ENCODE measurements at regions not wholly inside any gene's neighbourhood (a gene's known extent, or its start where the extent isn't known, plus 50 kb on each side); places are given as distances from the start of the nearest gene placed in this dataset.

DNA sequence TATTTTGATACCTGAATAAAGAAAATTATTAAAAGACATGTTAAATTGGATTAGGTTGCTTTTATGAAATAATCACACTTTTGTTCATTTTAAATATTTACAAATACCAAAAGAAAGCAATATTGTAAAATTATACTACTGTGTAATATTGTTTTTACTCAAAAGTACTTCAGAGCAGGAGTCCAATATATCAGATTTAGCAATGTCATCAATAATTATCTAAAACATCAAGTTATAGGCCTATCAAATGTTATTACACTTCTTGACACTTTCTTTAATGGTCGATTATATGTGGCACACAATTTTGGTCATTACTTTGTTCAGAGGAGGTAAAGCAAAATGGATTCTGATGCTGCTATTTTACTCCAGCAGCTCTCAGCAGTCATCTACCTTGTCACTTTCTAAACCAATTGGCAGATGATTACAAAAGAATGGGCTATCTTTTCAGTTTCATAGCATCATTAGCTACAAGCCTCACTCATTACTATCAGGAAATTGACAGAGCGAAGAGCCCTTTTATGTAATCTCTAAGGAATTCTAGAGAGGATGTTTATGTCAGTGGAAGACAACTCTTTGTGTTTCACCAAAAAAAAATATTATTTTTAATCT, 318.6 kb downstream of the PLOD2 start:
- no peak for DNase-seq (ENCODE audit: extremely low spot score, unreplicated experiment)
- H3K36me3 Mint-ChIP-seq: no peaks in the 10 kb centered on the region
- no peak overlapping the region for H3K4me3 Mint-ChIP-seq
- no peaks in the 10 kb centered on the region for H3K27me3 Mint-ChIP-seq
- TF ChIP-seq, protein P1, sequence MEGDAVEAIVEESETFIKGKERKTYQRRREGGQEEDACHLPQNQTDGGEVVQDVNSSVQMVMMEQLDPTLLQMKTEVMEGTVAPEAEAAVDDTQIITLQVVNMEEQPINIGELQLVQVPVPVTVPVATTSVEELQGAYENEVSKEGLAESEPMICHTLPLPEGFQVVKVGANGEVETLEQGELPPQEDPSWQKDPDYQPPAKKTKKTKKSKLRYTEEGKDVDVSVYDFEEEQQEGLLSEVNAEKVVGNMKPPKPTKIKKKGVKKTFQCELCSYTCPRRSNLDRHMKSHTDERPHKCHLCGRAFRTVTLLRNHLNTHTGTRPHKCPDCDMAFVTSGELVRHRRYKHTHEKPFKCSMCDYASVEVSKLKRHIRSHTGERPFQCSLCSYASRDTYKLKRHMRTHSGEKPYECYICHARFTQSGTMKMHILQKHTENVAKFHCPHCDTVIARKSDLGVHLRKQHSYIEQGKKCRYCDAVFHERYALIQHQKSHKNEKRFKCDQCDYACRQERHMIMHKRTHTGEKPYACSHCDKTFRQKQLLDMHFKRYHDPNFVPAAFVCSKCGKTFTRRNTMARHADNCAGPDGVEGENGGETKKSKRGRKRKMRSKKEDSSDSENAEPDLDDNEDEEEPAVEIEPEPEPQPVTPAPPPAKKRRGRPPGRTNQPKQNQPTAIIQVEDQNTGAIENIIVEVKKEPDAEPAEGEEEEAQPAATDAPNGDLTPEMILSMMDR (conservative IDR thresholded peaks at IDR 0.05): no peak
- no peaks in the 10 kb centered on the region for H3K4me1 Mint-ChIP-seq (ENCODE audit: unreplicated experiment)
- H3K27ac Mint-ChIP-seq: no peak overlapping the region
- H3K9me3 Mint-ChIP-seq: no peaks in the 10 kb centered on the region

DNA sequence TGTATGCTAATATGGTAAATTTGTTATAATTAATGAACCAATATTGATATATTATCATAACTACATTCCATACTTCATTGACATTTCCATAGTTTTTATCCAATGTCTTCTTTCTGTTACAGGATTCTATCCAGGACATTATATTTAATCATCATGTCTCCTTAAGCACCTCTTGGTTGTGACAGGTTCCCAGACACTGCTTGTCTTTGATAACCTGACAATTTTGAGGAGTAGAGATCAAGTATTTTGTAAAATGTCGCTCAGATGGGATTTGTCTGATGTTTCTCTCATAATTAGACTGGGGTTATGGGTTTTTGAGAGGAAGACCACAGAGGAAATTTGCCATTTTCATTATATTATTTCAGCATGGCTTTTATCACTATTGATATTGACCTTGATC, 317.4 kb downstream of the PLOD2 start:
- Mint-ChIP-seq H3K4me1 (ENCODE audit: unreplicated experiment) (no peaks in the 10 kb centered on the region), H3K27ac (no peak overlapping the region), H3K4me3 (no peak overlapping the region), H3K36me3 (no peaks in the 10 kb centered on the region), H3K9me3 (no peaks in the 10 kb centered on the region), H3K27me3 (no peaks in the 10 kb centered on the region)
- TF ChIP-seq, protein P1 (conservative IDR thresholded peaks at IDR 0.05): no peak
- no peak for DNase-seq (ENCODE audit: extremely low spot score, unreplicated experiment)

DNA sequence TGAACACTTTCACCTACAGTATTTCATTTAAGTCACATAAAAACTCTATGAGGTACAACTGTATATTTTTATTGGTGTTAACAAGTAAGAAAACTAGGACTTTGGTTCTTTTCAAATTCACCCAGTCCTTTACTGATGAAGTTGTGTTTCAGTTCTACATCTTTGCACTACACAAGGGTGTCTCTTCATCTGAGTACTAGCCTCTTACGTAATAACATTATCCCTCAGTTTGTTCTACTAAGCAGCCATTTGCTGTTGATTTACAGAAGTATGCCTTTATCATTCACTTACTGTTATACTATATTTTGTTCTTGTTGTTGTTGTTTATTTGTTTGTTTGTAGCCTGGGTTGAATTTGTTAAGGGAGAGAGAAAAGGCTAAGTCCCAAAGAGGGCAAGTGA, 311.9 kb downstream of the PLOD2 start:
- TF ChIP-seq, protein P1 (conservative IDR thresholded peaks at IDR 0.05): no peak
- no peaks in the 10 kb centered on the region for H3K9me3 Mint-ChIP-seq
- H3K4me1 Mint-ChIP-seq (ENCODE audit: unreplicated experiment): no peaks in the 10 kb centered on the region
- H3K4me3 Mint-ChIP-seq: no peak overlapping the region
- H3K27me3 Mint-ChIP-seq: no peaks in the 10 kb centered on the region
- H3K36me3 Mint-ChIP-seq: no peaks in the 10 kb centered on the region
- H3K27ac Mint-ChIP-seq: no peak overlapping the region
- no peak for DNase-seq (ENCODE audit: extremely low spot score, unreplicated experiment)

DNA sequence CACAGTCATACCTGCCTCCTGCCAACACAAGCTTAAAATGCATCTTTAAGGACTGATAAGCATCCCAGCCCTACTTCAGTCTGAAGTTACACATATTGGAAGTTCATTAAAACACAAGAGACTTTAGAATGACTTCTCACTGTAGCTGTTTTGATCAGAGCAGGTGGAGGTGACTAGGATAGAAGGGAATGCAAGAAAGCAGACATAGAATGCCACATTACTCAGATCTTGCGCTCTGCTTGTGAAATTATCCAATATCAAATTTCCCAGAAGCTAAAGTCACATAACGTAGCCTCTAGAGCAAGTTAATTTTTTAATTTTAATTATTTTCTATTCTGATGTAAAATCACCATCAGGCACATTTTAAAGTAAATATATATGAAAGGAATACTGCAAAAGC, 306.5 kb downstream of the PLOD2 start:
- Mint-ChIP-seq H3K36me3 (no peaks in the 10 kb centered on the region), H3K4me3 (no peak overlapping the region), H3K9me3 (no peaks in the 10 kb centered on the region), H3K27ac (no peak overlapping the region), H3K4me1 (ENCODE audit: unreplicated experiment) (no peaks in the 10 kb centered on the region), H3K27me3 (no peaks in the 10 kb centered on the region)
- TF ChIP-seq, protein P1 (conservative IDR thresholded peaks at IDR 0.05): no peak
- DNase-seq (ENCODE audit: extremely low spot score, unreplicated experiment): no peak

DNA sequence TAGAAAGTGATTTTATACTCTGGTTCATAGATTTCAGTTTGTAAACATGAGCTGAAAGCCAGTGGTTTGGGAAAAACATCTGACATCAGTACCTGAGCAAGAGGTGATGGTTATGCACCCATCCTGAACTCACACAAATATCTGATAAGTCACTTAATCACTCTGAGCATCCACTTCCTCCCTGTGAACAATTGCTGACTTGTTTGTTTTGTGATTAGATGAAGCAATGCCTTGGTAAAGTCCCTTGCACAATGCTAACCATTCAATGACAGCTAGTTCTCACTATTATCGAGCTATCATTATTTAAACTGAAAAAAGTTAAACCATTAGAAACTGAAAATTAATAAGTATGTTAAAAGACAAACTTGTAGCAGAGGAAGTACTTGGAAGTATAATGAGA, 303.0 kb downstream of the PLOD2 start:
- H3K36me3 Mint-ChIP-seq: no peaks in the 10 kb centered on the region
- H3K4me1 Mint-ChIP-seq (ENCODE audit: unreplicated experiment): no peaks in the 10 kb centered on the region
- DNase-seq (ENCODE audit: extremely low spot score, unreplicated experiment): no peak
- H3K4me3 Mint-ChIP-seq: no peak overlapping the region
- TF ChIP-seq, protein P1 (conservative IDR thresholded peaks at IDR 0.05): no peak
- H3K27ac Mint-ChIP-seq: no peak overlapping the region
- no peaks in the 10 kb centered on the region for H3K27me3 Mint-ChIP-seq
- H3K9me3 Mint-ChIP-seq: no peaks in the 10 kb centered on the region

DNA sequence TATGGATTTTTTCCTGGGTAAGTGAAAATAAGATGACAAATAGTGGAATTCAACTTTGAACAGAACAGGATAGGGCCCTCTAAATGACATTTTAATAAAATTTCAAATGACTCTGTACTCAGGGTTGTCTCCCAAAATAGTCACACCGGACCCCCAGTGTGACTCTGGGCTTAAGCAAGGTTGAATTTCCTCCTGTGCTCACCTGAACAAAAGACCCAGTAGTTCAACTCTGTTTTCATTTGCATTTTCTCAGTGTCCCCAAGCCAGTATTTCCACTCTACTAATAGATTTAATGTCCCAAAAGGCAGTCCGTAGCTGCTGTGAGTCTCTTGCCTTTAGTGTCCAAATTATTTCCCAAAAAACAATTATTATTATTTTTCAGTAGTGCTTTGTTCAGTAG, 296.6 kb downstream of the PLOD2 start:
- Mint-ChIP-seq H3K4me1 (ENCODE audit: unreplicated experiment) (no peaks in the 10 kb centered on the region), H3K27ac (no peak overlapping the region), H3K27me3 (no peaks in the 10 kb centered on the region), H3K4me3 (no peak overlapping the region), H3K9me3 (no peaks in the 10 kb centered on the region), H3K36me3 (no peaks in the 10 kb centered on the region)
- TF ChIP-seq, protein P1 (conservative IDR thresholded peaks at IDR 0.05): no peak
- no peak for DNase-seq (ENCODE audit: extremely low spot score, unreplicated experiment)
